ENCODE measurements at regions not wholly inside any gene's neighbourhood (a gene's known extent, or its start where the extent isn't known, plus 50 kb on each side); places are given as distances from the start of the nearest gene placed in this dataset.

GRCh38 chr2:103789381-103790095 is 1027.7 kb downstream of the TMEM182 start:
- DNase-seq = no peak
- Histone ChIP-seq H3K36me3 (replicated peaks; ENCODE audit: control insufficient read depth, insufficient read depth, low read length) (no peaks in the 10 kb centered on the region), H3K27me3 (ENCODE audit: control insufficient read depth, insufficient read depth, low read length) (peaks cover 45% of the 10 kb centered on the region), H3K4me3 (ENCODE audit: insufficient read depth, low read depth, low read length) (no peak overlapping the region)

- peak; percentile 54 for DNase-seq
- Histone ChIP-seq H3K27me3 (ENCODE audit: control insufficient read depth, insufficient read depth, low read length) (peaks cover 53% of the 10 kb centered on the region), H3K4me3 (ENCODE audit: insufficient read depth, low read depth, low read length) (no peak overlapping the region), H3K36me3 (replicated peaks; ENCODE audit: control insufficient read depth, insufficient read depth, low read length) (no peaks in the 10 kb centered on the region)
Measured at GRCh38 chr2:103792042-103792441, 1030.2 kb downstream of the TMEM182 start.

- peaks cover 20% of the 10 kb centered on the region for H3K27me3 ChIP-seq (ENCODE audit: control insufficient read depth, insufficient read depth, low read length)
- H3K36me3 ChIP-seq (replicated peaks; ENCODE audit: control insufficient read depth, insufficient read depth, low read length) = no peaks in the 10 kb centered on the region
- no peak for DNase-seq
- no peak overlapping the region for H3K4me3 ChIP-seq (ENCODE audit: insufficient read depth, low read depth, low read length)
Measured at GRCh38 chr2:103798291-103798690, 1036.5 kb downstream of the TMEM182 start.

- H3K27me3 ChIP-seq (ENCODE audit: control insufficient read depth, insufficient read depth, low read length) = no peaks in the 10 kb centered on the region
- H3K36me3 ChIP-seq (replicated peaks; ENCODE audit: control insufficient read depth, insufficient read depth, low read length) = no peaks in the 10 kb centered on the region
- no peak for DNase-seq
- no peak overlapping the region for H3K4me3 ChIP-seq (ENCODE audit: insufficient read depth, low read depth, low read length)
Measured at GRCh38 chr2:103804013-103804412, 1042.2 kb downstream of the TMEM182 start.

- DNase-seq = no peak
- no peaks in the 10 kb centered on the region for H3K36me3 ChIP-seq (replicated peaks; ENCODE audit: control insufficient read depth, insufficient read depth, low read length)
- H3K27me3 ChIP-seq (ENCODE audit: control insufficient read depth, insufficient read depth, low read length) = no peaks in the 10 kb centered on the region; the same call in 1 of the 2 replicates
- H3K4me3 ChIP-seq (ENCODE audit: insufficient read depth, low read depth, low read length) = no peak overlapping the region
Measured at GRCh38 chr2:103805746-103806145, 1043.9 kb downstream of the TMEM182 start.

GRCh38 chr2:103808814-103809213 is 1045.1 kb upstream of the POU3F3 start:
- H3K27me3 ChIP-seq (ENCODE audit: control insufficient read depth, insufficient read depth, low read length) = no peaks in the 10 kb centered on the region; the same call in 1 of the 2 replicates
- no peaks in the 10 kb centered on the region for H3K36me3 ChIP-seq (replicated peaks; ENCODE audit: control insufficient read depth, insufficient read depth, low read length)
- no peak for DNase-seq
- H3K4me3 ChIP-seq (ENCODE audit: insufficient read depth, low read depth, low read length) = no peak overlapping the region

- no peak for DNase-seq
- Histone ChIP-seq H3K27me3 (ENCODE audit: control insufficient read depth, insufficient read depth, low read length) (no peaks in the 10 kb centered on the region; the same call in 1 of the 2 replicates), H3K36me3 (replicated peaks; ENCODE audit: control insufficient read depth, insufficient read depth, low read length) (no peaks in the 10 kb centered on the region), H3K4me3 (ENCODE audit: insufficient read depth, low read depth, low read length) (no peak overlapping the region)
Measured at GRCh38 chr2:103809415-103809814, 1044.5 kb upstream of the POU3F3 start.

- Histone ChIP-seq H3K36me3 (replicated peaks; ENCODE audit: control insufficient read depth, insufficient read depth, low read length) (no peaks in the 10 kb centered on the region), H3K27me3 (ENCODE audit: control insufficient read depth, insufficient read depth, low read length) (no peaks in the 10 kb centered on the region; the same call in 1 of the 2 replicates), H3K4me3 (ENCODE audit: insufficient read depth, low read depth, low read length) (no peak overlapping the region)
- DNase-seq = no peak
Measured at GRCh38 chr2:103809941-103810441, 1043.9 kb upstream of the POU3F3 start.

- no peak for DNase-seq
- Histone ChIP-seq H3K36me3 (replicated peaks; ENCODE audit: control insufficient read depth, insufficient read depth, low read length) (no peaks in the 10 kb centered on the region), H3K27me3 (ENCODE audit: control insufficient read depth, insufficient read depth, low read length) (no peaks in the 10 kb centered on the region; the same call in 1 of the 2 replicates), H3K4me3 (ENCODE audit: insufficient read depth, low read depth, low read length) (no peak overlapping the region)
Measured at GRCh38 chr2:103810875-103811274, 1043.0 kb upstream of the POU3F3 start.

GRCh38 chr2:103814016-103814415 is 1039.9 kb upstream of the POU3F3 start:
- H3K27me3 ChIP-seq (ENCODE audit: control insufficient read depth, insufficient read depth, low read length) = no peaks in the 10 kb centered on the region; the same call in 1 of the 2 replicates
- no peak for DNase-seq
- no peak overlapping the region for H3K4me3 ChIP-seq (ENCODE audit: insufficient read depth, low read depth, low read length)
- no peaks in the 10 kb centered on the region for H3K36me3 ChIP-seq (replicated peaks; ENCODE audit: control insufficient read depth, insufficient read depth, low read length)

GRCh38 chr2:103815731-103816130 is 1038.2 kb upstream of the POU3F3 start:
- DNase-seq = no peak
- no peaks in the 10 kb centered on the region for H3K36me3 ChIP-seq (replicated peaks; ENCODE audit: control insufficient read depth, insufficient read depth, low read length)
- H3K27me3 ChIP-seq (ENCODE audit: control insufficient read depth, insufficient read depth, low read length) = no peaks in the 10 kb centered on the region
- H3K4me3 ChIP-seq (ENCODE audit: insufficient read depth, low read depth, low read length) = no peak overlapping the region

GRCh38 chr2:103817746-103818145 is 1036.2 kb upstream of the POU3F3 start:
- H3K4me3 ChIP-seq (ENCODE audit: insufficient read depth, low read depth, low read length) = no peak overlapping the region
- no peak for DNase-seq
- no peaks in the 10 kb centered on the region for H3K27me3 ChIP-seq (ENCODE audit: control insufficient read depth, insufficient read depth, low read length)
- no peaks in the 10 kb centered on the region for H3K36me3 ChIP-seq (replicated peaks; ENCODE audit: control insufficient read depth, insufficient read depth, low read length)

- no peaks in the 10 kb centered on the region for H3K36me3 ChIP-seq (replicated peaks; ENCODE audit: control insufficient read depth, insufficient read depth, low read length)
- H3K4me3 ChIP-seq (ENCODE audit: insufficient read depth, low read depth, low read length) = no peak overlapping the region
- no peak for DNase-seq
- no peaks in the 10 kb centered on the region for H3K27me3 ChIP-seq (ENCODE audit: control insufficient read depth, insufficient read depth, low read length)
Measured at GRCh38 chr2:103818176-103818575, 1035.7 kb upstream of the POU3F3 start.

GRCh38 chr2:103819599-103819998 is 1034.3 kb upstream of the POU3F3 start:
- Histone ChIP-seq H3K36me3 (replicated peaks; ENCODE audit: control insufficient read depth, insufficient read depth, low read length) (no peaks in the 10 kb centered on the region), H3K27me3 (ENCODE audit: control insufficient read depth, insufficient read depth, low read length) (no peaks in the 10 kb centered on the region), H3K4me3 (ENCODE audit: insufficient read depth, low read depth, low read length) (no peak overlapping the region)
- DNase-seq = no peak

- Histone ChIP-seq H3K36me3 (replicated peaks; ENCODE audit: control insufficient read depth, insufficient read depth, low read length) (no peaks in the 10 kb centered on the region), H3K27me3 (ENCODE audit: control insufficient read depth, insufficient read depth, low read length) (no peaks in the 10 kb centered on the region), H3K4me3 (ENCODE audit: insufficient read depth, low read depth, low read length) (no peak overlapping the region)
- DNase-seq = no peak
Measured at GRCh38 chr2:103823847-103824246, 1030.1 kb upstream of the POU3F3 start.
